Body of pancreas (tissue), 4 donors: ENCODE measurements at regions not wholly inside any gene's neighbourhood (a gene's known extent, or its start where the extent isn't known, plus 50 kb on each side); places are given as distances from the start of the nearest gene placed in this dataset.

Source experiments
- CTCF ChIP-seq, 7 experiments: fragments of 450-650 bp in 4 of 7; fragments of 200-600 bp in 3 of 7; sonication (generic) in 3 of 7; IDR thresholded peaks; one replicate each; pipeline ENCODE4 v1.5.1; 2016 to 2019; ENCODE audit warnings: antibody characterized with exemption in 7 of 7
- POLR2A ChIP-seq, 3 donors: fragments of 450-650 bp; IDR thresholded peaks; one replicate each; pipeline ENCODE4 v1.6.1; 2016; ENCODE audit warnings: antibody characterized with exemption in 3 of 3, mild to moderate bottlenecking in 2 of 3

DNA sequence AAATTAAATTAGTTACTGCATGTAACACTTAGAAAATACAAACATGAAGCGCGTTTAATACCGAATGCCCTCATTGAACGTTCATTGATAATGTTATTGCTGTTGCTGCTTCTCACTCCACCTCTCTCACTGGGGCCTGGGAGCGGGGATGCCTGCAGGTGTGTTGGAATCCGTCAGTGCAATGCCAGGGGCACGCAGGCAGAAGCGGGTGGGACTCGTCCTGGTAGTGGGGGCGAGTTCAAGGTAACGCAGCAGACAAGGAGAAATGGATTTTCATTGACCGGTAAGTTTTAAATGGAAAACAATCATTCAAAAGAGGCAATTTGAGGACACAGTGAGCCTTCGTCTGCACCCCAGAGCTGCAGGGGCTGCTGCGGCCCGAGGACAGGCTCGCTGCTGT lies 71.2 kb upstream of the AFDN start:
- no peak for TF ChIP-seq CTCF (IDR thresholded peaks at IDR 0.05)
- no peak for TF ChIP-seq POLR2A (IDR thresholded peaks at IDR 0.05)
